Forelimb muscle (tissue), 1 donor: ENCODE measurements at regions not wholly inside any gene's neighbourhood (a gene's known extent, or its start where the extent isn't known, plus 50 kb on each side); places are given as distances from the start of the nearest gene placed in this dataset.
"Not testable (repeated sequence)": the region's sequence is repeated elsewhere in the genome, so short reads cannot be mapped to it uniquely, and the experiment has no call there.

Experiments
- DNase-seq: peaks from one replicate; pipeline ENCODE4 v3.0.0-alpha.2; 2013; ENCODE audit warnings: low read depth

- DNase-seq = no peak
Observed at GRCh38 chr4:148653681-148654080, 211.5 kb upstream of the NR3C2 start.

GRCh38 chr4:148651991-148652390 is 209.8 kb upstream of the NR3C2 start:
- DNase-seq = no peak

GRCh38 chr4:148649652-148650331 is 207.6 kb upstream of the NR3C2 start:
- no peak for DNase-seq

- no peak for DNase-seq
Observed at GRCh38 chr4:148643851-148644250, 201.6 kb upstream of the NR3C2 start.

GRCh38 chr4:148642907-148643306 is 200.7 kb upstream of the NR3C2 start:
- no peak for DNase-seq

- DNase-seq = not testable (repeated sequence)
Observed at GRCh38 chr4:148638079-148638478, 195.9 kb upstream of the NR3C2 start.

- DNase-seq = not testable (repeated sequence)
Observed at GRCh38 chr4:148637453-148637852, 195.2 kb upstream of the NR3C2 start.

- no peak for DNase-seq
Observed at GRCh38 chr4:148634476-148634875, 192.3 kb upstream of the NR3C2 start.

GRCh38 chr4:148633720-148634119 is 191.5 kb upstream of the NR3C2 start:
- DNase-seq = no peak

GRCh38 chr4:148632476-148632875 is 190.3 kb upstream of the NR3C2 start:
- DNase-seq = no peak

GRCh38 chr4:148630051-148630450 is 187.8 kb upstream of the NR3C2 start:
- no peak for DNase-seq

- no peak for DNase-seq
Observed at GRCh38 chr4:148618856-148619255, 176.6 kb upstream of the NR3C2 start.

GRCh38 chr4:148608968-148609367 is 166.8 kb upstream of the NR3C2 start:
- DNase-seq = no peak

GRCh38 chr4:148598418-148599207 is 156.4 kb upstream of the NR3C2 start:
- not testable (repeated sequence) for DNase-seq

GRCh38 chr4:148589182-148589581 is 147.0 kb upstream of the NR3C2 start:
- no peak for DNase-seq

GRCh38 chr4:148575577-148575976 is 133.4 kb upstream of the NR3C2 start:
- DNase-seq = no peak

GRCh38 chr4:148574911-148575310 is 132.7 kb upstream of the NR3C2 start:
- DNase-seq = no peak

- DNase-seq = peak; percentile 11
Observed at GRCh38 chr4:148574502-148574901, 132.3 kb upstream of the NR3C2 start.

- DNase-seq = no peak
Observed at GRCh38 chr4:148574066-148574465, 131.9 kb upstream of the NR3C2 start.

- DNase-seq = no peak
Observed at GRCh38 chr4:148573296-148573695, 131.1 kb upstream of the NR3C2 start.

- no peak for DNase-seq
Observed at GRCh38 chr4:148565801-148566200, 123.6 kb upstream of the NR3C2 start.

- no peak for DNase-seq
Observed at GRCh38 chr4:148563684-148564083, 121.5 kb upstream of the NR3C2 start.

GRCh38 chr4:148561467-148561866 is 119.3 kb upstream of the NR3C2 start:
- no peak for DNase-seq
